ENCODE measurements at regions not wholly inside any gene's neighbourhood (a gene's known extent, or its start where the extent isn't known, plus 50 kb on each side); places are given as distances from the start of the nearest gene placed in this dataset.
A peak's percentile ranks its signal among the peaks of the same experiment; 100 is the strongest.

DNA sequence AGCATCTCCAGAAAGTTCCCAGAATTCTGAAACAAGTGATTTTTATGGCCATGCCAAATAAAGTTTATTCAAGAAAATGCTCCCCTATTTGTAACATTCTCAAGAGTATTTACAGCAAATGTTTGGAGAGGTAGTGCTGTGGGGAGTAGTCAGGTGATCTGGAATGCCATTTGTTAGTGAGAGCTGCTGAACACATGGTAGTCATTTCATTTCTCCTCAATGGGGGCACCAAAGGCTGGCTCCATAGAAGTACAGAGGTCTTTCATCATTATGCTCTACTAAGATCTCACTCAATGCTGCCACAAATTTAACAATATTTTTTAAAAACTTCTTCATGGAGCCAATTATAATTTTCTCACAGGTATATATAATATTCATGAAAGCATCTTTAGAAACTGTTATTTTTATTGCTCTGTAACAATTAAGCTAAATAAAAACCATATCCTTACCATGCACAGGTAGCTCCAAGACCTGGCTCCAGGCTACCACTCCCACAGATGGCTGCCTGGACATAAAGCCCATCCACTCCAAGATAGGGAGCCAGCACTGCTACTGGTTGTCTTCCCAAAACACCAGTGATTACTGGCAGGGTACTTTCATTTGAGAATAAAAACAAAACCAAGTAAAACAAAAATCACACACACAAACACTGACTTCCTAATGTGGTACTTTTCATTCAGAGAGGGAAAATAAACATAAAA is 200.8 kb downstream of the PLK2 start:
- DNase-seq (ENCODE audit: low read depth, low spot score) = no peak

DNA sequence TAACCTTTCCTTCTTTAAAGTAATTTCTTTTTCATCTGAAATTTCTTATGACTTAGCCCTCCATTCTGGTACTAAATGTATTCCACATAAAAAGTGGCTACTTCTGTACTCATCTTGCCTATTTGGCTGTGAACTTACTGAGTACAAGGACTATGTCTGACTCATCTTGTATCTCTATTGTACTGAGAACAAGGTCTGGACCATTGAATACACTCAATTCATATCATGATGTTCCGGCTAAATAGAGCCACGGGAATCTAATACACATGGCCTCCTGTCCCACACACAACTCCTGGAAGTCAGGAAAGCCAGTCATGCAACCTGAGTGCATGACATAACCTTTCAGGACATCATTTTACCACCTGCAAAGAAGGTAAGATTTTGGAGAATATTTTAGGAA is 203.9 kb downstream of the PLK2 start:
- no peak for DNase-seq (ENCODE audit: low read depth, low spot score)

DNA sequence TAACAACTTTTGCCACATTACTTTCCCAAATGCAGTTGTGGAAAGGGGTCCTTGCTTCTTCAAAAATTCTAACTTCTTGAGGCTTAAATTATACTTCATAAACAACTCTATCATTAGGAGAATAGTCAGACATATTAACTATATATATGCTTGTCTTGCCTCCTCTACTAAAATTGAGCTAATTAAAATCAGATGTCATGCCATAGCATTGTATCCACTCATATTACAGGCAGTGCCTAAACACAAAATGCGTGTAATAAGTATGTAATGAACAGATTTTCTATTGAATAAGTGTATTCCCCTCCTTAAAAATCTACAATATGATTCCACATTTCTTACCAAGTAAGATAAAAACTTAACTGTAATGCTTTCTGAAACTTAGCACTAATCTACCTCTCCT is 204.5 kb downstream of the PLK2 start:
- DNase-seq (ENCODE audit: low read depth, low spot score) = no peak

- no peak for DNase-seq (ENCODE audit: low read depth, low spot score)
These were observed 211.7 kb downstream of the PLK2 start for GRCh38 chr5:58248221-58248620.

DNA sequence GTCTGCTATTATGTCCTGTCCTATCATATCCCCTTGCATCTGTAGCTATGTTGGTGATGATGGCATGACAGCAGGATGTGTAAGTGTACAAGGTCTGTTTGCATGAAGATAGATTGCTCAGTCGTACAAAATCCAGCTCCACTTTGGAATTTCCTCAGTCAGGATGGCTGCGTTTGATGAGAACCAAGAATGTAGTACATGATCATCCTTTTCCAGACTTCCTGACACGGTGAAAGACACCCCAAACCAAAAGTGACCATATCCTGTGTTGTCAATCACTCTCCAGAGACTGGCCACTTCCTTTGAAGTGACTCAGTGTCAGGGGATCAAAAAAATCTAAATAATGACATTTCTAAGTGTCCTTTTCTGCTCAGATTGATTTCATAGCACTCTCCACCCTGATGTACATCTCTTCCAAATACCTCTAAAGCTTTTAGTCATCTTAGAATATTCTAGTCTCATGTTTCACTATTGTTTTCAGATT is 213.4 kb downstream of the PLK2 start:
- no peak for DNase-seq (ENCODE audit: low read depth, low spot score)

GRCh38 chr5:58245476-58245840 is 214.4 kb downstream of the PLK2 start:
- DNase-seq (ENCODE audit: low read depth, low spot score) = no peak

GRCh38 chr5:58244819-58245475 is 214.9 kb downstream of the PLK2 start:
- no peak for DNase-seq (ENCODE audit: low read depth, low spot score)

DNA sequence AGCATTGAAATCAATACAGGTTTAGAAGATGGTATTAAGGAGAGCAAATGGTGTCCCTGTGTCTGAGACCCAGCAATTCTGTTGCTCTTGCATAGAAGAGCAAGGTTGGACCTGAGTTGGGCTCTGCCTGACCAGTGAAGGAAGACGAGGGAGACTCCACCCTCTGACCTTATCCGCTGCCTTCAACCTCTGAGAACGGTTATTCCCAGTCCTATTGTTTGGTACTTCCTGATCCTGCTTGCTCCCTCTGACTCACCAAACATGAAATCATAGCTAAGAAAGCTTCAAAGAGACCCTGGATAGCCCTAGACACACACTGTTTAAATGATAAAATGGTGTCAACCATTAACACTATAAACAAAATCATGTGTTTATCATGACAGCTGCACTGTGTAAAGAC is 218.5 kb downstream of the PLK2 start:
- no peak for DNase-seq (ENCODE audit: low read depth, low spot score)

DNA sequence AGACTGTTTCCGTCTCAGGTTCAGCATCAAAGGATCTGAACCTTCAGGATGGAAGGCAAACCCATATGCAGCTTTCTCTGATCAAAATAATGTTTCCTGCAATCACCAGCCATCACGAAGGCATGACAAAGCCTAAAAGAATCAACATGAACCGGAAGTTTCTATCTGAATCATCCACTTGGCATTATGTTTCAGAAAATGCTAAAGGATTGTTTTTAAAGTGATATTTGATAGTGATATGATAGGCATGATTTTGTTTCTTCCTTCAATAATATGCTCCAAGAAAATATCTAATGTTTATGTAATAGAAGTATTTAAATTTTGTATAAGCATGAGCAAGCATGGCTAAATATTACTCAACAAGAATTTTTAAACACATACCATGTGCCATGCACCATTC is 219.6 kb downstream of the PLK2 start:
- peak; percentile 13 for DNase-seq (ENCODE audit: low read depth, low spot score)

GRCh38 chr5:58239731-58240130 is 220.2 kb downstream of the PLK2 start:
- no peak for DNase-seq (ENCODE audit: low read depth, low spot score)

GRCh38 chr5:58239045-58239444 is 220.8 kb downstream of the PLK2 start:
- DNase-seq (ENCODE audit: low read depth, low spot score) = no peak

DNA sequence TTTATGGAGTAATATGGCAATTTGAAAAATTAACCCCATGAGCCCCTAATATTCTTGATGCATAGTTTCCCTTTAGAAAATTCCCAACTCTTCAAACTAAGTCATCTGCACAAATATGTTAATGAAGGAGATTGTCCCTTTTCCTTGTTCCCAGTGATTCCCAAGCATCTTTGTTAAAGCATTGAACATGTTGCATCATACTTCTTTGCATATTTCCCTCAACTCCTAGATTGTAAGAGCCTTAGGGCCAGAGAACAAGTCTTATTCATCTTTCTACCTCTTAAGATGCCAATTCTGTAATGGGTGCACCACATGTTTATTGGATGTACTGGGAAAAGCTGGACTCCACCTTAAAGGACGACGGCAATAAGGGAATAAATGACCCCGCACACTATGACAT is 223.4 kb downstream of the PLK2 start:
- DNase-seq (ENCODE audit: low read depth, low spot score) = no peak

DNA sequence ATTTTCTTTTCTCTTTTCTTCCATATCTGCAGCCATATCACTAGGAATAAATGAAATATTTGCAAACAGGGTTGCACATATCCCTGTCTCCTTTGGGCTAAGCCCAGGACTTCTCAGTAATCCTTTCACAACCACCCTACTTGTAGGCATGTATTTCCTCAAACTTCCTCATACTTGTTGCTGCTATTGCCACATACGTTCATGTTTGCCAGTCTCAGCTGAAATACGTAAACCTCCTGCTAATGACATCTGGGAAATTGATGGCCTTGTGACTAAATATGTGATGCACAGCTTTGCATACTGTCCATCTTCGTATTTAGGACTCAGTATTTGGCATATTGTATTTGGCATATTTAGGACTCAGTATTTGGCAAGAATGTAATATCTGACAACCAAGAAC is 224.6 kb downstream of the PLK2 start:
- no peak for DNase-seq (ENCODE audit: low read depth, low spot score)

GRCh38 chr5:58232130-58232529 is 227.8 kb downstream of the PLK2 start:
- DNase-seq (ENCODE audit: low read depth, low spot score) = no peak

DNA sequence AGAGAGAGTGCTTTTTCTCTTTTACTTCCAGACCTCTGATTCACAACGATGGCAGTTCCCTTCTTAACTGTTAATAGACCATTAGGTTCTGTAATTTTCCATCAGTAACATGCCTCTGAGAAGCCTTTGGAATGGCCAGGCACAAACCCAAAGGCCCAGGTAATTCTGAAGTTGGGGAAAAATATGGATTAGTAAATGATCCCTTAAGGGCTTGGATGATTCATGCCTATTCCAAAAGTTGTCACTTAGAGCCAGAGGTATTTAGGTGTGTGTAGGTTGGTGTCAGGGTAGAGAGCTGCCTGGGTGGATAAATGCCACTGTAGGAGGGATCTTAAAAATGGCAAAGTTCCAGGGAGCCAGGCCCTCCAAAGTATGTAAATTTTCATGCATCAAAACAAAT is 228.8 kb downstream of the PLK2 start:
- no peak for DNase-seq (ENCODE audit: low read depth, low spot score)

- DNase-seq (ENCODE audit: low read depth, low spot score) = no peak
These were observed 231.0 kb downstream of the PLK2 start for GRCh38 chr5:58228896-58229295.

GRCh38 chr5:58227858-58228257 is 232.0 kb downstream of the PLK2 start:
- DNase-seq (ENCODE audit: low read depth, low spot score) = no peak

GRCh38 chr5:58224661-58225060 is 235.2 kb downstream of the PLK2 start:
- DNase-seq (ENCODE audit: low read depth, low spot score) = no peak

GRCh38 chr5:58224221-58224620 is 235.7 kb downstream of the PLK2 start:
- DNase-seq (ENCODE audit: low read depth, low spot score) = no peak

GRCh38 chr5:58215364-58215763 is 244.5 kb downstream of the PLK2 start:
- DNase-seq (ENCODE audit: low read depth, low spot score) = no peak

DNA sequence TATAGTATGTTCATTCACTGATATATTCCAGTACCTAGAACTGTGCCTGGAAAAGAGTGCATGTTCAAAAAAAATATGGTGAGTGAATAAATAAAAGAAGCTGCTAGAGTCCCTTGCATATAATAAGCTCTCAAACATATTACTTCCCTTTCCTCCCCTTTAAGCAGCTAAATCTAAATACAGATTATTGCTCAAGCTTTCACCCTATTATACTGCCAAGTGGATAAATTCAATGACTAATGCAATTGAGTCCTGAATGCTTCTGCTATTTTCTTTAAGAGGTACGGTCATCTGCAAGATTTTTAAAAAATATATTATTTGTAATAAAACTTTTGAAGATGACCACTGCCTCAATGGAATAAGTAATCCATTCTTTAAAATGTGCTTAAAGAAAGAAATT is 248.4 kb downstream of the PLK2 start:
- DNase-seq (ENCODE audit: low read depth, low spot score) = no peak

DNA sequence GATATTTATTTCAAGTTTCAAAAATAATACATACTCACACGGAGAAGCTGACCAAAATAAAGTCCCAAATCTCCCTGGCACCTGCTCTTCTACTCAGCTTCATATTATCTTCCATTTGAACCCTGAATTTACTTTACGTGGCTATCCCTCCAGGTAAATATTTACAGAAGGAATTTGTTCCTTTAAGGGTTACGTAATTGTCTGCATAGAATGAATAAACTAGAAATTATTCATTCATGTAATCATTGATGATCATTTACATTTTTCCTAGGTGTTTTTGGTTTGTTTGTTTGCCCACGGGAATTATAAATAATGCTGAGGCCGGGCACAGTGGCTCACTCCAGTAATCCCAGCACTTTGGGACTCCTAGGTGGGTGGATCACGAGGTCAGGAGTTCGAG is 251.2 kb downstream of the PLK2 start:
- DNase-seq (ENCODE audit: low read depth, low spot score) = no peak

DNA sequence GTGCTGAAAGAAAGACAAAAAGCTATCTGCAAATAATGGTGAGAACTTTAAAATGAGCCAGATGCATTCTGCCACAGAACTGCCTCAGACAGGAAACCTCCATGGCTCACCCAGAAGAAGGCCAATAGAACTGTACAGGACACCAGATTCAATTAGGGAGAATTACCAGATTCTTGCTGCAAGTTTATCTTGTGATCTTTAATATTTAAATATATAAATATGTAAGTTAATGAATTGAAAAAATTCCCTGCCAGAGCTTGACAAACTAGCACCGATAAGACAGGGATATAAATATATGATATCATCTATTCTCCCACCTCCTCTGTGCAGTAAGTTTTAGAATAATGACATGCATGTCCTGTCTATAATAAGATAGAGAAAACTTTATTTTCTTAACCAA is 252.8 kb downstream of the PLK2 start:
- DNase-seq (ENCODE audit: low read depth, low spot score) = no peak

DNA sequence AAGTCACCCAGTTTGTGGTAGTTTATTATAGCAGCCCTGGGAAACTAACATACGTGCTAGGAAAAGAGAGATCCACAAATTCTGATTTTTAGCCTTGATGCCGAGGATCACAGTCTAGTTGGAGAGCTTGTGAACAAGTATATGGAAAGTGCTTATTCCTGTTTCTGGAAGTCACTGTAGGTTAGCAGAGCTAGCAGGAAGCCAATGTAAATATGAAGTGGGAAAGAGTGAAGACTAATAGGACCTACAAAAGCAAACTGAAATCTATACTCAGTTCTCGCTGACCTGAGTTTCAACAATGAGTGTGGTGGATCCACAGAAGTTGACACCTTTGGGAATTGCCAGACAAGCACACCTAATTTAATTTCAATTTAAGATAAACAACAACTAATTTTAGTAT is 254.9 kb downstream of the PLK2 start:
- DNase-seq (ENCODE audit: low read depth, low spot score) = no peak
